GM12878 (cell line): ENCODE measurements at regions not wholly inside any gene's neighbourhood (a gene's known extent, or its start where the extent isn't known, plus 50 kb on each side); places are given as distances from the start of the nearest gene placed in this dataset.

Experiments
- ATAC-seq: fragments of 200-7000 bp; cut with Tn5 transposase; 3 replicates; pipeline ENCODE4 v1.9.1; 2020; ENCODE audit warnings: mild to moderate bottlenecking, moderate library complexity
- BruUV-seq: library from RNA; stranded (reverse); fragments of 400-500 nt; replicated peaks from 2 replicates; lab custom pipeline; 2021; lab: Mats Ljungman, UMichigan
- CTCF ChIA-PET: fragments of 300-600 bp; sonication (Branson Sonifier 250); formaldehyde crosslinking; extraction: SDS; loops from one replicate; lab custom pipeline; 2021; ENCODE audit warnings: inconsistent platforms; lab: Yijun Ruan, JAX
- POLR2A ChIA-PET: fragments of 350-600 bp; formaldehyde crosslinking; extraction: SDS; loops from one replicate; lab custom pipeline; 2021; ENCODE audit warnings: inconsistent platforms; lab: Charles Lee
- RAD21 ChIA-PET: fragments of 300-600 bp; sonication (Branson Sonifier 250); formaldehyde crosslinking; loops from one replicate; lab custom pipeline; 2023; ENCODE audit warnings: antibody characterized with exemption; ENCODE audit not compliant: unreplicated experiment; lab: Charles Lee
- SMC1A ChIA-PET: fragments of 300-600 bp; sonication (Branson Sonifier 250); formaldehyde crosslinking; loops from one replicate; lab custom pipeline; 2023; ENCODE audit not compliant: unreplicated experiment, uncharacterized antibody; lab: Charles Lee
- DNase-seq: peaks from one replicate; pipeline ENCODE4 v3.0.0-alpha.2; 2011; ENCODE audit warnings: low read depth, low spot score
- FAIRE-seq: peaks from 3 replicates; lab custom pipeline; 2011; peaks lifted over from hg19 to GRCh38; lab: Jason Lieb, UNC
- H2AFZ ChIP-seq: 2 replicates; pipeline ENCODE4 v1.6.0; 2011; ENCODE audit warnings: low read depth, low read length, control low read depth; ENCODE audit not compliant: control insufficient read depth
- H3K27ac ChIP-seq: 2 replicates; pipeline ENCODE4 v1.5.1; 2011; ENCODE audit warnings: control low read depth; ENCODE audit not compliant: control insufficient read depth, insufficient read depth
- H3K27me3 ChIP-seq, 2 experiments: replicated peaks in 1 of 2; 2 replicates each; pipeline versions ENCODE4 v1.6.0 to v1.6.1; 2011; ENCODE audit warnings: low read length in 1 of 2; ENCODE audit not compliant: control insufficient read depth in 2 of 2, insufficient read depth in 2 of 2
- H3K36me3 ChIP-seq, 2 experiments: 2 replicates each; pipeline ENCODE4 v1.5.1; 2011; ENCODE audit warnings: low read length in 1 of 2; ENCODE audit not compliant: control insufficient read depth in 2 of 2, insufficient read depth in 2 of 2
- H3K4me1 ChIP-seq: 2 replicates; pipeline ENCODE4 v1.6.1; 2011; ENCODE audit warnings: mild to moderate bottlenecking, low read length, moderate library complexity, mixed read lengths; ENCODE audit not compliant: control insufficient read depth, insufficient read depth
- H3K4me2 ChIP-seq: 2 replicates; pipeline ENCODE4 v1.6.0; 2011; ENCODE audit warnings: control low read depth; ENCODE audit not compliant: control insufficient read depth, insufficient read depth
- H3K4me3 ChIP-seq: fragments of 200-600 bp; sonication (generic); 2 replicates; pipeline ENCODE4 v1.5.1; 2016
- H3K79me2 ChIP-seq: 2 replicates; pipeline ENCODE4 v1.6.0; 2011; ENCODE audit warnings: low read length; ENCODE audit not compliant: control insufficient read depth, insufficient read depth
- H3K9ac ChIP-seq: 2 replicates; pipeline ENCODE4 v1.8.0; 2011; ENCODE audit warnings: low read length, control low read depth, mixed read lengths; ENCODE audit not compliant: control insufficient read depth, insufficient read depth
- H3K9me3 ChIP-seq: replicated peaks from 3 replicates; pipeline ENCODE4 v1.5.1; 2011; ENCODE audit warnings: mild to moderate bottlenecking, low read length; ENCODE audit not compliant: control insufficient read depth, insufficient read depth
- H4K20me1 ChIP-seq: 2 replicates; pipeline ENCODE4 v1.6.0; 2011; ENCODE audit not compliant: control insufficient read depth, insufficient read depth
- EP300 ChIP-seq, 2 experiments: fragments of 150-350 bp in 1 of 2; IDR thresholded peaks; 2 replicates each; pipeline ENCODE4 v1.6.1; 2011 to 2012; ENCODE audit warnings: low read depth in 2 of 2, low read length in 2 of 2, borderline replicate concordance in 1 of 2, improper control_type of control experiment in 1 of 2, inconsistent platforms in 1 of 2; ENCODE audit not compliant: control insufficient read depth in 1 of 2
- NBN ChIP-seq: fragments of 450-650 bp; IDR thresholded peaks from 2 replicates; pipeline ENCODE4 v1.6.1; 2016
- NR2C2 ChIP-seq: IDR thresholded peaks from 2 replicates; pipeline ENCODE4 v1.6.1; 2011; ENCODE audit warnings: borderline replicate concordance, low read depth; ENCODE audit not compliant: control insufficient read depth, insufficient read length
- TAF1 ChIP-seq: IDR thresholded peaks from 2 replicates; pipeline ENCODE4 v1.6.1; 2011; ENCODE audit warnings: mild to moderate bottlenecking, low read depth, low read length, borderline replicate concordance
- ZNF24 ChIP-seq: fragments of 450-650 bp; IDR thresholded peaks from 2 replicates; pipeline ENCODE4 v1.6.1; 2017; ENCODE audit warnings: antibody characterized with exemption, mild to moderate bottlenecking
- WGBS: methylation state at CpG from one replicate; pipeline ENCODE4 v1.1.6; 2016; ENCODE audit warnings: low lambda C conversion rate; ENCODE audit not compliant: insufficient replicate concordance, insufficient coverage; ENCODE audit errors: missing lambda C conversion rate; 5-methylcytosine and 5-hydroxymethylcytosine counted together
- in situ Hi-C: fragments of 300-500 bp; cut with MboI; formaldehyde crosslinking; loops from 9 replicates; pipeline ENCODE4 v1.14.3; 2018; ENCODE audit warnings: mixed read lengths
- intact Hi-C: fragments of 100-400 bp; cut with micrococcal nuclease; formaldehyde crosslinking; loops from one replicate; pipeline ENCODE4 v1.14.2; 2022; ENCODE audit not compliant: unreplicated experiment
- TF ChIP-seq, protein P1 (sequence below): fragments of 450-650 bp; IDR thresholded peaks from 2 replicates; pipeline ENCODE4 v1.6.1; 2016; ENCODE audit warnings: mild to moderate bottlenecking, moderate library complexity, borderline replicate concordance
- TF ChIP-seq, protein P2 (sequence below): fragments of 450-650 bp; IDR thresholded peaks from 2 replicates; pipeline ENCODE4 v1.6.1; 2017; ENCODE audit warnings: low read depth, mild to moderate bottlenecking, moderate library complexity
- TF ChIP-seq, protein P3 (sequence below): IDR thresholded peaks from 2 replicates; pipeline ENCODE4 v1.6.1; 2011; ENCODE audit warnings: borderline replicate concordance, low read depth, mild to moderate bottlenecking, moderate library complexity, mixed read lengths, low read length; ENCODE audit not compliant: insufficient read depth; ENCODE audit errors: extremely low read length
- TF ChIP-seq, protein P4 (sequence below): fragments of 450-650 bp; IDR thresholded peaks from 2 replicates; pipeline ENCODE4 v1.6.1; 2018; ENCODE audit warnings: borderline replicate concordance, mild to moderate bottlenecking; ENCODE audit not compliant: partially characterized antibody
- TF ChIP-seq, protein P5 (sequence below), 3 experiments: IDR thresholded peaks in 2 of 3; conservative IDR thresholded peaks in 1 of 3; 2 replicates each; pipeline ENCODE4 v1.5.1; 2011; ENCODE audit warnings: low read depth in 3 of 3, low read length in 3 of 3, mild to moderate bottlenecking in 3 of 3, control low read depth in 2 of 3, moderate library complexity in 2 of 3, inconsistent platforms in 1 of 3, mixed read lengths in 1 of 3; ENCODE audit not compliant: control insufficient read depth in 2 of 3, insufficient read depth in 1 of 3; ENCODE audit errors: extremely low read depth in 1 of 3

DNA sequence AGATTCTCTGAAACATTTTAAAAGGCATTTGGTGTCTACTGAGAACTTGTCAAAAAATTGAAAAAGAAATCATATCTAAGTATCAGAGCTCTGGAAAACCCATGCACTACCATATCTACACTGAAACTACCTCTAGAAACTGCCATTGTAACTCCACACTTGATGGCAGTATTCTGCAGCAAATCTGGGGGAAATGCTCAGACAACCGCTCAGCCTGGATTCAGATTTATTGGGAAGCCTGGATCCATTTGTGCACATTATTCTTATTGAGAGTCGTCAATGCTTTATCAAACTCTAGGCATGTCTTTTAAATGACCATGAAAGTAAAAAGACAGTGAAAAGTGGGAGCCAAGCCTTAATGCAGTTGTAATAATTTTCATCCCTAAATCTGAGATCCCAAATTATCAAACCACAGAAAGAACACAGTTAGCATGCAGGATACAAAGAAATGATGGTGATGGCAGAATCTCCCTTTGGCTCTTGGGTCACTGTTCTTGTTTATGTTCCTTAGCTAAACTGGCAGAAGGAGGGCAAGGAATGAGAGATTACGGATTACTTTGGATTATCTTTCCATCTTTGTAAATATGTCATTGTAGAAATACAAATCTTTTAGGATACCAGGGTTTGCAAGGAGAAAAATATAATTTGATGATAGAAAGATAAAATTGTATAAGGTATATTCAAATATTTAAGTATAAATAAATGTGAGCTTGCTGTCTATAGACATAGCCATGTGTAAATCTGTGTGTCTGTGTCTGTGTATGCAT, 512.1 kb upstream of the SYT4 start:
- Histone ChIP-seq H3K9me3 (no peaks in the 10 kb centered on the region), H3K27me3 (no peaks in the 10 kb centered on the region), H3K4me3 (no peak overlapping the region), H4K20me1 (no peaks in the 10 kb centered on the region), H3K9ac (no peak overlapping the region), H3K27ac (no peak overlapping the region), H3K79me2 (no peaks in the 10 kb centered on the region), H2AFZ (no peak overlapping the region), H3K4me2 (no peak overlapping the region), H3K4me1 (no peaks in the 10 kb centered on the region), H3K36me3 (no peaks in the 10 kb centered on the region)
- DNase-seq, result no peak
- ChIA-PET CTCF (no interaction called here), POLR2A (no interaction called here), RAD21 (no interaction called here), SMC1A (no interaction called here)
- BruUV-seq, result no TSS peak
- no peak for ATAC-seq
- intact Hi-C loops, result no loop called here
- no peak for FAIRE-seq
- WGBS, result 0% methylated on average over 3 of the region's 3 CpGs
- in situ Hi-C loops, result no loop called here
- no peak for TF ChIP-seq NR2C2
- TF ChIP-seq, protein P1, sequence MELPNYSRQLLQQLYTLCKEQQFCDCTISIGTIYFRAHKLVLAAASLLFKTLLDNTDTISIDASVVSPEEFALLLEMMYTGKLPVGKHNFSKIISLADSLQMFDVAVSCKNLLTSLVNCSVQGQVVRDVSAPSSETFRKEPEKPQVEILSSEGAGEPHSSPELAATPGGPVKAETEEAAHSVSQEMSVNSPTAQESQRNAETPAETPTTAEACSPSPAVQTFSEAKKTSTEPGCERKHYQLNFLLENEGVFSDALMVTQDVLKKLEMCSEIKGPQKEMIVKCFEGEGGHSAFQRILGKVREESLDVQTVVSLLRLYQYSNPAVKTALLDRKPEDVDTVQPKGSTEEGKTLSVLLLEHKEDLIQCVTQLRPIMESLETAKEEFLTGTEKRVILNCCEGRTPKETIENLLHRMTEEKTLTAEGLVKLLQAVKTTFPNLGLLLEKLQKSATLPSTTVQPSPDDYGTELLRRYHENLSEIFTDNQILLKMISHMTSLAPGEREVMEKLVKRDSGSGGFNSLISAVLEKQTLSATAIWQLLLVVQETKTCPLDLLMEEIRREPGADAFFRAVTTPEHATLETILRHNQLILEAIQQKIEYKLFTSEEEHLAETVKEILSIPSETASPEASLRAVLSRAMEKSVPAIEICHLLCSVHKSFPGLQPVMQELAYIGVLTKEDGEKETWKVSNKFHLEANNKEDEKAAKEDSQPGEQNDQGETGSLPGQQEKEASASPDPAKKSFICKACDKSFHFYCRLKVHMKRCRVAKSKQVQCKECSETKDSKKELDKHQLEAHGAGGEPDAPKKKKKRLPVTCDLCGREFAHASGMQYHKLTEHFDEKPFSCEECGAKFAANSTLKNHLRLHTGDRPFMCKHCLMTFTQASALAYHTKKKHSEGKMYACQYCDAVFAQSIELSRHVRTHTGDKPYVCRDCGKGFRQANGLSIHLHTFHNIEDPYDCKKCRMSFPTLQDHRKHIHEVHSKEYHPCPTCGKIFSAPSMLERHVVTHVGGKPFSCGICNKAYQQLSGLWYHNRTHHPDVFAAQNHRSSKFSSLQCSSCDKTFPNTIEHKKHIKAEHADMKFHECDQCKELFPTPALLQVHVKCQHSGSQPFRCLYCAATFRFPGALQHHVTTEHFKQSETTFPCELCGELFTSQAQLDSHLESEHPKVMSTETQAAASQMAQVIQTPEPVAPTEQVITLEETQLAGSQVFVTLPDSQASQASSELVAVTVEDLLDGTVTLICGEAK, result no peak
- TF ChIP-seq, protein P2, sequence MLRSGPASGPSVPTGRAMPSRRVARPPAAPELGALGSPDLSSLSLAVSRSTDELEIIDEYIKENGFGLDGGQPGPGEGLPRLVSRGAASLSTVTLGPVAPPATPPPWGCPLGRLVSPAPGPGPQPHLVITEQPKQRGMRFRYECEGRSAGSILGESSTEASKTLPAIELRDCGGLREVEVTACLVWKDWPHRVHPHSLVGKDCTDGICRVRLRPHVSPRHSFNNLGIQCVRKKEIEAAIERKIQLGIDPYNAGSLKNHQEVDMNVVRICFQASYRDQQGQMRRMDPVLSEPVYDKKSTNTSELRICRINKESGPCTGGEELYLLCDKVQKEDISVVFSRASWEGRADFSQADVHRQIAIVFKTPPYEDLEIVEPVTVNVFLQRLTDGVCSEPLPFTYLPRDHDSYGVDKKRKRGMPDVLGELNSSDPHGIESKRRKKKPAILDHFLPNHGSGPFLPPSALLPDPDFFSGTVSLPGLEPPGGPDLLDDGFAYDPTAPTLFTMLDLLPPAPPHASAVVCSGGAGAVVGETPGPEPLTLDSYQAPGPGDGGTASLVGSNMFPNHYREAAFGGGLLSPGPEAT, result no peak
- TF ChIP-seq EP300 (IDR thresholded peaks at IDR 0.05; ENCODE audit: borderline replicate concordance in 1 of 2, control insufficient read depth in 1 of 2, low read depth in 2 of 2, low read length in 2 of 2), result no peak
- TF ChIP-seq NBN, result no peak
- TF ChIP-seq, protein P3, sequence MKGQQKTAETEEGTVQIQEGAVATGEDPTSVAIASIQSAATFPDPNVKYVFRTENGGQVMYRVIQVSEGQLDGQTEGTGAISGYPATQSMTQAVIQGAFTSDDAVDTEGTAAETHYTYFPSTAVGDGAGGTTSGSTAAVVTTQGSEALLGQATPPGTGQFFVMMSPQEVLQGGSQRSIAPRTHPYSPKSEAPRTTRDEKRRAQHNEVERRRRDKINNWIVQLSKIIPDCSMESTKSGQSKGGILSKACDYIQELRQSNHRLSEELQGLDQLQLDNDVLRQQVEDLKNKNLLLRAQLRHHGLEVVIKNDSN, result no peak
- TF ChIP-seq, protein P4, sequence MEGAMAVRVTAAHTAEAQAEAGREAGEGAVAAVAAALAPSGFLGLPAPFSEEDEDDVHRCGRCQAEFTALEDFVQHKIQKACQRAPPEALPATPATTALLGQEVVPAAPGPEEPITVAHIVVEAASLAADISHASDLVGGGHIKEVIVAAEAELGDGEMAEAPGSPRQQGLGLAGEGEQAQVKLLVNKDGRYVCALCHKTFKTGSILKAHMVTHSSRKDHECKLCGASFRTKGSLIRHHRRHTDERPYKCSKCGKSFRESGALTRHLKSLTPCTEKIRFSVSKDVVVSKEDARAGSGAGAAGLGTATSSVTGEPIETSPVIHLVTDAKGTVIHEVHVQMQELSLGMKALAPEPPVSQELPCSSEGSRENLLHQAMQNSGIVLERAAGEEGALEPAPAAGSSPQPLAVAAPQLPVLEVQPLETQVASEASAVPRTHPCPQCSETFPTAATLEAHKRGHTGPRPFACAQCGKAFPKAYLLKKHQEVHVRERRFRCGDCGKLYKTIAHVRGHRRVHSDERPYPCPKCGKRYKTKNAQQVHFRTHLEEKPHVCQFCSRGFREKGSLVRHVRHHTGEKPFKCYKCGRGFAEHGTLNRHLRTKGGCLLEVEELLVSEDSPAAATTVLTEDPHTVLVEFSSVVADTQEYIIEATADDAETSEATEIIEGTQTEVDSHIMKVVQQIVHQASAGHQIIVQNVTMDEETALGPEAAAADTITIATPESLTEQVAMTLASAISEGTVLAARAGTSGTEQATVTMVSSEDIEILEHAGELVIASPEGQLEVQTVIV, result no peak
- TF ChIP-seq ZNF24, result no peak
- no peak for TF ChIP-seq TAF1
- TF ChIP-seq, protein P5, sequence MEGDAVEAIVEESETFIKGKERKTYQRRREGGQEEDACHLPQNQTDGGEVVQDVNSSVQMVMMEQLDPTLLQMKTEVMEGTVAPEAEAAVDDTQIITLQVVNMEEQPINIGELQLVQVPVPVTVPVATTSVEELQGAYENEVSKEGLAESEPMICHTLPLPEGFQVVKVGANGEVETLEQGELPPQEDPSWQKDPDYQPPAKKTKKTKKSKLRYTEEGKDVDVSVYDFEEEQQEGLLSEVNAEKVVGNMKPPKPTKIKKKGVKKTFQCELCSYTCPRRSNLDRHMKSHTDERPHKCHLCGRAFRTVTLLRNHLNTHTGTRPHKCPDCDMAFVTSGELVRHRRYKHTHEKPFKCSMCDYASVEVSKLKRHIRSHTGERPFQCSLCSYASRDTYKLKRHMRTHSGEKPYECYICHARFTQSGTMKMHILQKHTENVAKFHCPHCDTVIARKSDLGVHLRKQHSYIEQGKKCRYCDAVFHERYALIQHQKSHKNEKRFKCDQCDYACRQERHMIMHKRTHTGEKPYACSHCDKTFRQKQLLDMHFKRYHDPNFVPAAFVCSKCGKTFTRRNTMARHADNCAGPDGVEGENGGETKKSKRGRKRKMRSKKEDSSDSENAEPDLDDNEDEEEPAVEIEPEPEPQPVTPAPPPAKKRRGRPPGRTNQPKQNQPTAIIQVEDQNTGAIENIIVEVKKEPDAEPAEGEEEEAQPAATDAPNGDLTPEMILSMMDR (IDR thresholded peaks at IDR 0.05 in 2 of 3, conservative IDR thresholded peaks at IDR 0.05 in 1 of 3; ENCODE audit: control insufficient read depth in 2 of 3, extremely low read depth in 1 of 3, insufficient read depth in 1 of 3, low read depth in 3 of 3, low read length in 3 of 3), result no peak
